ENCODE measurements at regions not wholly inside any gene's neighbourhood (a gene's known extent, or its start where the extent isn't known, plus 50 kb on each side); places are given as distances from the start of the nearest gene placed in this dataset.

DNA sequence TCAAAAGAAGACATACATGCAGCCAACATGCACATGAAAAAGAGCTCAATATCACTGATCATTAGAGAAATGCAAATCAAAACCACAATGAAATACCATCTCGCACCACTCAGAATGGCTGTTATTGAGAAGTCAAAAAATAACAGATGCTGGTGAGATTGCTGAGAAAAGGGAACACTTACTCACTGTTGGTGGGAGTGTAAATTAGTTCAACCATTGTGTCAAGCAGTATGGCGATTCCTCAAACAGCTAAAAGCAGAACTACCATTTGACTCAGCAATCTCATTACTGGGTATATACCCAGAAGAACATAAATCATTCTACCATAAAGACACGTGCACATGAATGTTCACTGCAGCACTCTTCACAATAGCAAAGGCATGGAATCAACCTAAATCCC, 95.5 kb upstream of the XIRP2 start:
- TF ChIP-seq, protein P1, sequence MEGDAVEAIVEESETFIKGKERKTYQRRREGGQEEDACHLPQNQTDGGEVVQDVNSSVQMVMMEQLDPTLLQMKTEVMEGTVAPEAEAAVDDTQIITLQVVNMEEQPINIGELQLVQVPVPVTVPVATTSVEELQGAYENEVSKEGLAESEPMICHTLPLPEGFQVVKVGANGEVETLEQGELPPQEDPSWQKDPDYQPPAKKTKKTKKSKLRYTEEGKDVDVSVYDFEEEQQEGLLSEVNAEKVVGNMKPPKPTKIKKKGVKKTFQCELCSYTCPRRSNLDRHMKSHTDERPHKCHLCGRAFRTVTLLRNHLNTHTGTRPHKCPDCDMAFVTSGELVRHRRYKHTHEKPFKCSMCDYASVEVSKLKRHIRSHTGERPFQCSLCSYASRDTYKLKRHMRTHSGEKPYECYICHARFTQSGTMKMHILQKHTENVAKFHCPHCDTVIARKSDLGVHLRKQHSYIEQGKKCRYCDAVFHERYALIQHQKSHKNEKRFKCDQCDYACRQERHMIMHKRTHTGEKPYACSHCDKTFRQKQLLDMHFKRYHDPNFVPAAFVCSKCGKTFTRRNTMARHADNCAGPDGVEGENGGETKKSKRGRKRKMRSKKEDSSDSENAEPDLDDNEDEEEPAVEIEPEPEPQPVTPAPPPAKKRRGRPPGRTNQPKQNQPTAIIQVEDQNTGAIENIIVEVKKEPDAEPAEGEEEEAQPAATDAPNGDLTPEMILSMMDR (IDR thresholded peaks at IDR 0.05) = no peak
- TF ChIP-seq POLR2A (IDR thresholded peaks at IDR 0.05) = no peak
